Activated effector memory CD4-positive, alpha-beta T cell treated with anti-CD3 and anti-CD28 coated beads, Interleukin-2, amount 50 U/mL, for 16 hours (primary cell): ENCODE measurements at regions not wholly inside any gene's neighbourhood (a gene's known extent, or its start where the extent isn't known, plus 50 kb on each side); places are given as distances from the start of the nearest gene placed in this dataset.

ENCODE experiments used
- DNase-seq: peaks from one replicate; pipeline ENCODE4 v3.0.0-alpha.2; 2020

- no peak for DNase-seq
These were observed 54.6 kb upstream of the EOLA2 start for GRCh38 chrX:149992918-149993317.

- DNase-seq = no peak
These were observed 55.7 kb upstream of the EOLA2 start for GRCh38 chrX:149993989-149994388.

GRCh38 chrX:149996515-149996914 is 58.2 kb upstream of the EOLA2 start:
- DNase-seq = no peak

GRCh38 chrX:150005027-150005426 is 66.7 kb upstream of the EOLA2 start:
- no peak for DNase-seq

GRCh38 chrX:150007356-150007755 is 69.1 kb upstream of the EOLA2 start:
- no peak for DNase-seq

GRCh38 chrX:150012647-150013381 is 74.5 kb upstream of the EOLA2 start:
- no peak for DNase-seq

- no peak for DNase-seq
These were observed 76.2 kb upstream of the EOLA2 start for GRCh38 chrX:150014525-150014924.

GRCh38 chrX:150017868-150018267 is 79.6 kb upstream of the EOLA2 start:
- DNase-seq = no peak

- no peak for DNase-seq
These were observed 80.7 kb upstream of the EOLA2 start for GRCh38 chrX:150018931-150019361.

GRCh38 chrX:150028692-150029091 is 90.4 kb upstream of the EOLA2 start:
- no peak for DNase-seq

GRCh38 chrX:150032742-150033141 is 94.5 kb upstream of the EOLA2 start:
- DNase-seq = no peak

GRCh38 chrX:150034788-150035187 is 96.5 kb upstream of the EOLA2 start:
- no peak for DNase-seq

- no peak for DNase-seq
These were observed 97.2 kb upstream of the EOLA2 start for GRCh38 chrX:150035531-150035930.

GRCh38 chrX:150036181-150036580 is 97.9 kb upstream of the EOLA2 start:
- no peak for DNase-seq

GRCh38 chrX:150036641-150037040 is 98.3 kb upstream of the EOLA2 start:
- DNase-seq = no peak

GRCh38 chrX:150037041-150037440 is 98.8 kb upstream of the EOLA2 start:
- DNase-seq = no peak

GRCh38 chrX:150038315-150038714 is 100.0 kb upstream of the EOLA2 start:
- no peak for DNase-seq

- no peak for DNase-seq
These were observed 100.8 kb upstream of the EOLA2 start for GRCh38 chrX:150038986-150039599.

- DNase-seq = no peak
These were observed 102.9 kb upstream of the EOLA2 start for GRCh38 chrX:150041208-150041607.

- DNase-seq = no peak
These were observed 106.3 kb upstream of the EOLA2 start for GRCh38 chrX:150044556-150044955.

GRCh38 chrX:150047818-150048217 is 109.5 kb upstream of the EOLA2 start:
- no peak for DNase-seq

GRCh38 chrX:150049647-150050046 is 111.4 kb upstream of the EOLA2 start:
- no peak for DNase-seq

- DNase-seq = no peak
These were observed 112.1 kb upstream of the EOLA2 start for GRCh38 chrX:150050387-150050786.

- DNase-seq = no peak
These were observed 112.8 kb upstream of the EOLA2 start for GRCh38 chrX:150051096-150051495.

- DNase-seq = no peak
These were observed 113.9 kb upstream of the EOLA2 start for GRCh38 chrX:150052226-150052625.
